HepG2 (cell line): ENCODE measurements at regions not wholly inside any gene's neighbourhood (a gene's known extent, or its start where the extent isn't known, plus 50 kb on each side); places are given as distances from the start of the nearest gene placed in this dataset.

Experiments
- BRF2 ChIP-seq: sonication (generic); formaldehyde crosslinking; IDR thresholded peaks from 2 replicates; pipeline ENCODE4 v1.8.1; 2022; ENCODE audit warnings: mild to moderate bottlenecking, missing genetic modification reagents
- ELF4 ChIP-seq: sonication (generic); formaldehyde crosslinking; IDR thresholded peaks from 2 replicates; pipeline ENCODE4 v1.5.0; 2020; ENCODE audit warnings: missing genetic modification reagents, mild to moderate bottlenecking, moderate library complexity, borderline replicate concordance
- GFI1 ChIP-seq: sonication (generic); formaldehyde crosslinking; IDR thresholded peaks from 2 replicates; pipeline ENCODE4 v1.5.0; 2020; ENCODE audit warnings: missing genetic modification reagents, mild to moderate bottlenecking, borderline replicate concordance
- HMG20A ChIP-seq: IDR thresholded peaks from 2 replicates; pipeline ENCODE4 v1.6.1; 2016; ENCODE audit warnings: borderline replicate concordance
- HOXA9 ChIP-seq: sonication (generic); formaldehyde crosslinking; IDR thresholded peaks from 2 replicates; pipeline ENCODE4 v1.8.1; 2022; ENCODE audit warnings: missing genetic modification reagents, mild to moderate bottlenecking, moderate library complexity, borderline replicate concordance
- IRF1 ChIP-seq: sonication (generic); formaldehyde crosslinking; IDR thresholded peaks from 2 replicates; pipeline ENCODE4 v1.4.0; 2020; ENCODE audit warnings: low read depth, mild to moderate bottlenecking, missing genetic modification reagents
- KAT8 ChIP-seq: IDR thresholded peaks from 2 replicates; pipeline ENCODE4 v1.6.1; 2016; ENCODE audit warnings: missing genetic modification reagents, missing compliant biosample characterization
- NFYB ChIP-seq: sonication (generic); formaldehyde crosslinking; IDR thresholded peaks from 2 replicates; pipeline ENCODE4 v1.4.0; 2020; ENCODE audit warnings: missing genetic modification reagents
- POLR2G ChIP-seq: fragments of 200-400 bp; formaldehyde crosslinking; IDR thresholded peaks from 2 replicates; pipeline ENCODE4 v1.6.1; 2018; ENCODE audit warnings: mild to moderate bottlenecking, low read depth, low read length, moderate library complexity
- RXRA ChIP-seq: sonication (generic); formaldehyde crosslinking; IDR thresholded peaks from 2 replicates; pipeline ENCODE4 v1.5.1; 2020; ENCODE audit warnings: missing genetic modification reagents
- SMARCE1 ChIP-seq: fragments of 450-650 bp; IDR thresholded peaks from 2 replicates; pipeline ENCODE4 v1.6.1; 2017; ENCODE audit warnings: borderline replicate concordance
- SMYD3 ChIP-seq: sonication (generic); formaldehyde crosslinking; IDR thresholded peaks from 2 replicates; pipeline ENCODE4 v1.8.1; 2023; ENCODE audit warnings: mild to moderate bottlenecking, missing genetic modification reagents
- SP5 ChIP-seq: IDR thresholded peaks from 2 replicates; pipeline ENCODE4 v1.6.1; 2016; ENCODE audit warnings: low read depth, borderline replicate concordance
- U2AF1 ChIP-seq: fragments of 200-400 bp; formaldehyde crosslinking; optimal IDR thresholded peaks from 2 replicates; pipeline ENCODE3; 2017; ENCODE audit warnings: mild to moderate bottlenecking, low read depth, low read length
- ZKSCAN5 ChIP-seq: sonication (generic); formaldehyde crosslinking; IDR thresholded peaks from 2 replicates; pipeline ENCODE4 v1.5.1; 2020; ENCODE audit warnings: mild to moderate bottlenecking, missing genetic modification reagents
- ZMYM3 ChIP-seq: sonication (generic); formaldehyde crosslinking; IDR thresholded peaks from 2 replicates; pipeline ENCODE4 v1.5.1; 2020; ENCODE audit warnings: mild to moderate bottlenecking, missing genetic modification reagents
- ZNF143 ChIP-seq: sonication (generic); formaldehyde crosslinking; IDR thresholded peaks from 2 replicates; pipeline ENCODE4 v1.4.0; 2020; ENCODE audit warnings: missing genetic modification reagents
- ZNF225 ChIP-seq: sonication (generic); formaldehyde crosslinking; IDR thresholded peaks from 2 replicates; pipeline ENCODE4 v1.4.0; 2020; ENCODE audit warnings: mild to moderate bottlenecking, missing genetic modification reagents
- ZNF256 ChIP-seq: sonication (generic); formaldehyde crosslinking; conservative IDR thresholded peaks from 2 replicates; pipeline ENCODE4 v1.4.0; 2020; ENCODE audit warnings: missing genetic modification reagents
- ZNF326 ChIP-seq: sonication (generic); formaldehyde crosslinking; IDR thresholded peaks from 2 replicates; pipeline ENCODE4 v1.4.0; 2020; ENCODE audit warnings: missing genetic modification reagents, borderline replicate concordance
- ZNF329 ChIP-seq: sonication (generic); formaldehyde crosslinking; IDR thresholded peaks from 2 replicates; pipeline ENCODE4 v1.9.0; 2021; ENCODE audit warnings: low read depth, mild to moderate bottlenecking, missing genetic modification reagents
- ZNF550 ChIP-seq: sonication (generic); formaldehyde crosslinking; IDR thresholded peaks from 2 replicates; pipeline ENCODE4 v1.4.0; 2020; ENCODE audit warnings: mild to moderate bottlenecking, missing genetic modification reagents, borderline replicate concordance
- ZNF605 ChIP-seq: sonication (generic); formaldehyde crosslinking; IDR thresholded peaks from 2 replicates; pipeline ENCODE4 v1.8.0; 2022; ENCODE audit warnings: mild to moderate bottlenecking, missing genetic modification reagents
- ZSCAN12 ChIP-seq: sonication (generic); formaldehyde crosslinking; IDR thresholded peaks from 2 replicates; pipeline ENCODE4 v1.9.0; 2021; ENCODE audit warnings: mild to moderate bottlenecking, missing genetic modification reagents
- TF ChIP-seq, protein P1 (sequence below): IDR thresholded peaks from 2 replicates; pipeline ENCODE4 v1.6.1; 2016; ENCODE audit warnings: low read depth, control low read depth
- TF ChIP-seq, protein P2 (sequence below), 2 experiments: sonication (generic) in 1 of 2; formaldehyde crosslinking in 1 of 2; IDR thresholded peaks; 2 replicates each; pipeline versions ENCODE4 v1.4.0 to v1.6.1; 2018 to 2020; ENCODE audit warnings: missing genetic modification reagents in 2 of 2, borderline replicate concordance in 1 of 2, low read depth in 1 of 2, mild to moderate bottlenecking in 1 of 2, missing biosample characterization in 1 of 2

DNA sequence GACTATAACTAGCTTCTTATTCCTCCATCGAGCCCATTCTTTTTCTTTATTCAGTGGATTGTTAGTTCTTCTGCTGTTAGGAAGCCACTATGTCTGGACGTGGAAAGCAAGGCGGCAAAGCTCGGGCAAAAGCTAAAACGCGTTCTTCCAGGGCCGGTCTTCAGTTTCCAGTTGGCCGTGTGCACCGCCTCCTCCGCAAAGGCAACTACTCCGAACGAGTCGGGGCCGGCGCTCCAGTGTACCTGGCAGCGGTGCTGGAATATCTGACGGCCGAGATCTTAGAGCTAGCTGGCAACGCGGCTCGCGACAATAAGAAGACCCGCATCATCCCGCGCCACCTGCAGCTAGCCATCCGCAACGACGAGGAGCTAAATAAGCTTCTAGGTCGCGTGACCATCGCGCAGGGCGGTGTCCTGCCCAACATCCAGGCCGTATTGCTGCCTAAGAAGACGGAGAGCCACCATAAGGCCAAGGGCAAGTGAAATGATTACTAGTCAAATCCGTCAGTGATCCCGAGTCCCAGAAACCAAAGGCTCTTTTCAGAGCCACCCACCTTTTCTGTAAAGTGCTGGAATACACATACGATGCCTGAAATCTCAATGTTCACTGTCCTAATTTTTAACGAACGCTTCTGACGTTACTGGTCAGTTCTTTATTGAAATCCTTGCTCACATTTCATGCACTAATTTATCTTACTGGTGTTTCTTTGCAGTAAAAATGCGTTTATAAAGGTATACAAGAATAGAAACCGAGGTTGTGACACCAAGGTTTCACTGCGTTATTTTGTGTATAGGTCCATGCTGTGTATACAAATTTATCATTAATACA is 129.9 kb downstream of the HFE start (continued):
- TF ChIP-seq ZNF326 (CRISPR knock-in tag) (no peak), HOXA9 (CRISPR knock-in tag) (no peak), ZNF225 (CRISPR knock-in tag) (peak; percentile 88), NFYB (peak; percentile 6), ZKSCAN5 (CRISPR knock-in tag) (no peak), POLR2G (peak; percentile 95), GFI1 (CRISPR knock-in tag) (0 out of 2 replicates have a peak, but pooled peaks have one; percentile 4), ZNF143 (CRISPR knock-in tag) (no peak; the same call in 1 of the 2 replicates), ZNF256 (CRISPR knock-in tag) (no peak), U2AF1 (peak; percentile 67), ZNF550 (CRISPR knock-in tag) (peak; percentile 76; the same call in 1 of the 2 replicates), SMARCE1 (no peak), IRF1 (CRISPR knock-in tag) (no peak), SP5 (no peak), SMYD3 (CRISPR knock-in tag) (peak; percentile 94; the same call in 1 of the 2 replicates), ZNF605 (CRISPR knock-in tag) (peak; percentile 23; the same call in 1 of the 2 replicates), ZNF329 (peak; percentile 90), BRF2 (CRISPR knock-in tag) (peak; percentile 92), KAT8 (0 out of 2 replicates have a peak, but pooled peaks have one; percentile 49), HMG20A (CRISPR knock-in tag) (no peak), ZSCAN12 (CRISPR knock-in tag) (0 out of 2 replicates have a peak, but pooled peaks have one; percentile 43), RXRA (peak; percentile 83), ELF4 (CRISPR knock-in tag) (no peak), ZMYM3 (peak; percentile 42)
- TF ChIP-seq, protein P1, sequence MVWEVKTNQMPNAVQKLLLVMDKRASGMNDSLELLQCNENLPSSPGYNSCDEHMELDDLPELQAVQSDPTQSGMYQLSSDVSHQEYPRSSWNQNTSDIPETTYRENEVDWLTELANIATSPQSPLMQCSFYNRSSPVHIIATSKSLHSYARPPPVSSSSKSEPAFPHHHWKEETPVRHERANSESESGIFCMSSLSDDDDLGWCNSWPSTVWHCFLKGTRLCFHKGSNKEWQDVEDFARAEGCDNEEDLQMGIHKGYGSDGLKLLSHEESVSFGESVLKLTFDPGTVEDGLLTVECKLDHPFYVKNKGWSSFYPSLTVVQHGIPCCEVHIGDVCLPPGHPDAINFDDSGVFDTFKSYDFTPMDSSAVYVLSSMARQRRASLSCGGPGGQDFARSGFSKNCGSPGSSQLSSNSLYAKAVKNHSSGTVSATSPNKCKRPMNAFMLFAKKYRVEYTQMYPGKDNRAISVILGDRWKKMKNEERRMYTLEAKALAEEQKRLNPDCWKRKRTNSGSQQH (CRISPR knock-in tag): no peak
- TF ChIP-seq, protein P2, sequence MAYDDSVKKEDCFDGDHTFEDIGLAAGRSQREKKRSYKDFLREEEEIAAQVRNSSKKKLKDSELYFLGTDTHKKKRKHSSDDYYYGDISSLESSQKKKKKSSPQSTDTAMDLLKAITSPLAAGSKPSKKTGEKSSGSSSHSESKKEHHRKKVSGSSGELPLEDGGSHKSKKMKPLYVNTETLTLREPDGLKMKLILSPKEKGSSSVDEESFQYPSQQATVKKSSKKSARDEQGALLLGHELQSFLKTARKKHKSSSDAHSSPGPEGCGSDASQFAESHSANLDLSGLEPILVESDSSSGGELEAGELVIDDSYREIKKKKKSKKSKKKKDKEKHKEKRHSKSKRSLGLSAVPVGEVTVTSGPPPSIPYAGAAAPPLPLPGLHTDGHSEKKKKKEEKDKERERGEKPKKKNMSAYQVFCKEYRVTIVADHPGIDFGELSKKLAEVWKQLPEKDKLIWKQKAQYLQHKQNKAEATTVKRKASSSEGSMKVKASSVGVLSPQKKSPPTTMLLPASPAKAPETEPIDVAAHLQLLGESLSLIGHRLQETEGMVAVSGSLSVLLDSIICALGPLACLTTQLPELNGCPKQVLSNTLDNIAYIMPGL (CRISPR knock-in tag; IDR thresholded peaks at IDR 0.05; ENCODE audit: borderline replicate concordance in 1 of 2, low read depth in 1 of 2): peak; percentile 73 to 88
